ENCODE measurements at regions not wholly inside any gene's neighbourhood (a gene's known extent, or its start where the extent isn't known, plus 50 kb on each side); places are given as distances from the start of the nearest gene placed in this dataset.

- peak; percentile 24 for TF ChIP-seq RAD21 (IDR thresholded peaks at IDR 0.05; ENCODE audit: low read depth)
- TF ChIP-seq FOXM1 (IDR thresholded peaks at IDR 0.05; ENCODE audit: borderline replicate concordance, low read depth) = no peak
Measured at GRCh38 chr1:232306269-232306961, 323.5 kb downstream of the SIPA1L2 start.

- TF ChIP-seq EGR1 (IDR thresholded peaks at IDR 0.05) (no peak), MAX (IDR thresholded peaks at IDR 0.05) (no peak), TCF12 (IDR thresholded peaks at IDR 0.05; ENCODE audit: low read depth) (no peak), EP300 (IDR thresholded peaks at IDR 0.05; ENCODE audit: borderline replicate concordance) (no peak), YY1 (IDR thresholded peaks at IDR 0.05; ENCODE audit: low read depth) (no peak)
Measured at GRCh38 chr1:232305050-232305449, 324.9 kb downstream of the SIPA1L2 start.

- TF ChIP-seq FOXM1 (IDR thresholded peaks at IDR 0.05; ENCODE audit: borderline replicate concordance, low read depth) (no peak), EP300 (IDR thresholded peaks at IDR 0.05; ENCODE audit: borderline replicate concordance) (no peak), EGR1 (IDR thresholded peaks at IDR 0.05) (no peak), NFIC (IDR thresholded peaks at IDR 0.05) (no peak), MAX (IDR thresholded peaks at IDR 0.05) (no peak), TCF12 (IDR thresholded peaks at IDR 0.05; ENCODE audit: low read depth) (no peak), REST (IDR thresholded peaks at IDR 0.05; ENCODE audit: low read depth) (no peak)
Measured at GRCh38 chr1:232303222-232303620, 326.7 kb downstream of the SIPA1L2 start.

- TF ChIP-seq REST (IDR thresholded peaks at IDR 0.05; ENCODE audit: low read depth) (no peak), EP300 (IDR thresholded peaks at IDR 0.05; ENCODE audit: borderline replicate concordance) (no peak), NFIC (IDR thresholded peaks at IDR 0.05) (no peak), TCF12 (IDR thresholded peaks at IDR 0.05; ENCODE audit: low read depth) (no peak), USF1 (IDR thresholded peaks at IDR 0.05) (no peak), CREB1 (IDR thresholded peaks at IDR 0.05; ENCODE audit: low read depth) (no peak), FOXM1 (IDR thresholded peaks at IDR 0.05; ENCODE audit: borderline replicate concordance, low read depth) (no peak), TAF1 (IDR thresholded peaks at IDR 0.05; ENCODE audit: low read depth) (no peak), CEBPB (IDR thresholded peaks at IDR 0.05) (no peak), EGR1 (IDR thresholded peaks at IDR 0.05) (no peak), ZBTB7A (IDR thresholded peaks at IDR 0.05; ENCODE audit: low read depth) (no peak), TEAD4 (IDR thresholded peaks at IDR 0.05) (no peak), YY1 (IDR thresholded peaks at IDR 0.05; ENCODE audit: low read depth) (no peak), MAX (IDR thresholded peaks at IDR 0.05) (no peak), RAD21 (IDR thresholded peaks at IDR 0.05; ENCODE audit: low read depth) (no peak)
Measured at GRCh38 chr1:232302376-232303221, 327.3 kb downstream of the SIPA1L2 start.

GRCh38 chr1:232301246-232301645, 328.7 kb downstream of the SIPA1L2 start:
- TF ChIP-seq TEAD4 (IDR thresholded peaks at IDR 0.05) (no peak), NFIC (IDR thresholded peaks at IDR 0.05) (no peak), ZBTB7A (IDR thresholded peaks at IDR 0.05; ENCODE audit: low read depth) (no peak), EP300 (IDR thresholded peaks at IDR 0.05; ENCODE audit: borderline replicate concordance) (no peak), USF1 (IDR thresholded peaks at IDR 0.05) (no peak), TCF12 (IDR thresholded peaks at IDR 0.05; ENCODE audit: low read depth) (no peak), YY1 (IDR thresholded peaks at IDR 0.05; ENCODE audit: low read depth) (no peak), CEBPB (IDR thresholded peaks at IDR 0.05) (no peak), REST (IDR thresholded peaks at IDR 0.05; ENCODE audit: low read depth) (no peak), RAD21 (IDR thresholded peaks at IDR 0.05; ENCODE audit: low read depth) (no peak), CREB1 (IDR thresholded peaks at IDR 0.05; ENCODE audit: low read depth) (no peak), TAF1 (IDR thresholded peaks at IDR 0.05; ENCODE audit: low read depth) (no peak), EGR1 (IDR thresholded peaks at IDR 0.05) (no peak), MAX (IDR thresholded peaks at IDR 0.05) (no peak)
